Gastrocnemius medialis (tissue), 4 donors: ENCODE measurements at regions not wholly inside any gene's neighbourhood (a gene's known extent, or its start where the extent isn't known, plus 50 kb on each side); places are given as distances from the start of the nearest gene placed in this dataset.

Source experiments
- POLR2A ChIP-seq, 2 donors: fragments of 450-650 bp; IDR thresholded peaks; one replicate each; pipeline ENCODE4 v1.6.1; 2017; ENCODE audit warnings: antibody characterized with exemption in 2 of 2, mild to moderate bottlenecking in 2 of 2, moderate library complexity in 2 of 2
- TF ChIP-seq, protein P1 (sequence below), 5 experiments: fragments of 450-650 bp in 3 of 5; fragments of 200-600 bp in 2 of 5; sonication (generic) in 2 of 5; IDR thresholded peaks in 4 of 5; conservative IDR thresholded peaks in 1 of 5; 1 replicate in 4 of 5; 2 replicates in 1 of 5; pipeline ENCODE4 v1.5.1; 2016 to 2019; ENCODE audit warnings: antibody characterized with exemption in 5 of 5, mild to moderate bottlenecking in 3 of 5, moderate library complexity in 3 of 5

GRCh38 chr4:59759082-59759825 is 1440.9 kb upstream of the ADGRL3 start:
- TF ChIP-seq, protein P1, sequence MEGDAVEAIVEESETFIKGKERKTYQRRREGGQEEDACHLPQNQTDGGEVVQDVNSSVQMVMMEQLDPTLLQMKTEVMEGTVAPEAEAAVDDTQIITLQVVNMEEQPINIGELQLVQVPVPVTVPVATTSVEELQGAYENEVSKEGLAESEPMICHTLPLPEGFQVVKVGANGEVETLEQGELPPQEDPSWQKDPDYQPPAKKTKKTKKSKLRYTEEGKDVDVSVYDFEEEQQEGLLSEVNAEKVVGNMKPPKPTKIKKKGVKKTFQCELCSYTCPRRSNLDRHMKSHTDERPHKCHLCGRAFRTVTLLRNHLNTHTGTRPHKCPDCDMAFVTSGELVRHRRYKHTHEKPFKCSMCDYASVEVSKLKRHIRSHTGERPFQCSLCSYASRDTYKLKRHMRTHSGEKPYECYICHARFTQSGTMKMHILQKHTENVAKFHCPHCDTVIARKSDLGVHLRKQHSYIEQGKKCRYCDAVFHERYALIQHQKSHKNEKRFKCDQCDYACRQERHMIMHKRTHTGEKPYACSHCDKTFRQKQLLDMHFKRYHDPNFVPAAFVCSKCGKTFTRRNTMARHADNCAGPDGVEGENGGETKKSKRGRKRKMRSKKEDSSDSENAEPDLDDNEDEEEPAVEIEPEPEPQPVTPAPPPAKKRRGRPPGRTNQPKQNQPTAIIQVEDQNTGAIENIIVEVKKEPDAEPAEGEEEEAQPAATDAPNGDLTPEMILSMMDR (IDR thresholded peaks at IDR 0.05 in 4 of 5, conservative IDR thresholded peaks at IDR 0.05 in 1 of 5), result no peak
- no peak for TF ChIP-seq POLR2A (IDR thresholded peaks at IDR 0.05)
